ENCODE measurements at regions not wholly inside any gene's neighbourhood (a gene's known extent, or its start where the extent isn't known, plus 50 kb on each side); places are given as distances from the start of the nearest gene placed in this dataset.

DNA sequence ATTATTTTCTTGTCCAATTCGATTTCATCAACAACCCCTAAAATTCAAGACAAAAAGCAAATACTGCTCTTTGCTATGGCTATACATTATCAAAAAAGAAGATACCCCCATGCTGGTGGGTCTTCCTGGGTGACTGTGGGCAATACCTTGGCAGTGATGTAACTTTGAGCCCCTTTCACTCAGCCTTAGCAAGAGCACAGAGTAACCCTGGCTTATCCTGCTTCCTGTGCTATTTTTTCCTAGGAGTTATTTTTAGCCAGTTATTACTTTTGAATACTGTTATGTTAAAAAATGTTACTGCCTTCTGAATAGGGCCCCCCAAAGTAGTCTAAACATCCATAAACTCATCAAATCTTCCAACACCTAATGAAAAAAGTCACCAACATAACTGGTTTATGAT lies 145.6 kb upstream of the TSLP start:
- WGBS, 2 donors: 60 to 75% methylated on average over 1 of the region's 1 CpG
- Histone ChIP-seq H3K4me1 (peaks cover 0 to 24% (median 11%) of the 10 kb centered on the region in 9 donors), H3K9me3 (peaks cover 0 to 5% (median 0%) of the 10 kb centered on the region in 11 donors), H3K36me3 (no peaks in the 10 kb centered on the region), H3K27me3 (no peaks in the 10 kb centered on the region), H3K27ac (peak overlapping the region in 4 of 10 donors; percentile 7 to 44 (median 42)), H3K4me3 (no peak overlapping the region)
- ATAC-seq (peak in 6 of 8 donors; percentile 56 to 93 (median 76)), DNase-seq (no peak)
- TF ChIP-seq CTCF (IDR thresholded peaks at IDR 0.05): no peak
- intact Hi-C loops (cut with DNase I): no loop called here

- Histone ChIP-seq H3K27ac (no peak overlapping the region), H3K36me3 (no peaks in the 10 kb centered on the region), H3K4me3 (no peak overlapping the region), H3K9me3 (peaks cover 0 to 5% (median 0%) of the 10 kb centered on the region in 11 donors), H3K27me3 (no peaks in the 10 kb centered on the region), H3K4me1 (no peaks in the 10 kb centered on the region)
- ATAC-seq (no peak), DNase-seq (no peak)
- TF ChIP-seq CTCF (IDR thresholded peaks at IDR 0.05): no peak
- intact Hi-C loops (cut with DNase I): no loop called here
- WGBS, 2 donors: 61 to 62% methylated on average over 1 of the region's 1 CpG
These were observed 138.6 kb upstream of the TSLP start for GRCh38 chr5:110932755-110933488.

DNA sequence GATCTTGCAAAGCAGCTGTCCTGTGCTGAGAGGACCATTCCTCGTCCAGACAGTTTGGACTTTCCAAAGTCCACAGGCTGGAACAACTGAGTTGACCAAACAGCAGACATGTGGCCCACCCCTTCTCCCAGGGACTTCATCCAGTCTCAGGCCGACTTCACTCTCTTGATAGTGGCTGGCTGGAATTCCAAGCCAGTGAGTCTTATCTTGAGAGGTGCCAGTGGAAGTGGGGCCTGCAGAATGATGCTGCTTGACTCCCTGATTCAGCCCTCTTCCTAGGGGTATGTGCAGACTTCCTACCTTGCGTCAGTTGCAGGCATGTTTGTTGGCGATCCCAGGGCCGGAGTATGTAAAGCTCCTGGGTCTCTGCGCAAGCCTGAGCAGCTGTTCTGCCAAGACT lies 131.4 kb upstream of the TSLP start:
- intact Hi-C loops (cut with DNase I): no loop called here
- ATAC-seq (no peak), DNase-seq (no peak)
- Histone ChIP-seq H3K4me1 (no peaks in the 10 kb centered on the region), H3K4me3 (no peak overlapping the region), H3K36me3 (no peaks in the 10 kb centered on the region), H3K27me3 (no peaks in the 10 kb centered on the region), H3K9me3 (no peaks in the 10 kb centered on the region), H3K27ac (no peak overlapping the region)
- 77% methylated on average over 6 of the region's 6 CpGs for whole genome bisulfite sequencing, 2 donors
- no peak for TF ChIP-seq CTCF (IDR thresholded peaks at IDR 0.05)

GRCh38 chr5:110945874-110946436 lies 125.6 kb upstream of the TSLP start:
- WGBS, 2 donors: 65 to 81% methylated on average over 3 of the region's 3 CpGs
- Histone ChIP-seq H3K36me3 (no peaks in the 10 kb centered on the region), H3K9me3 (no peaks in the 10 kb centered on the region), H3K4me3 (no peak overlapping the region), H3K27ac (no peak overlapping the region), H3K4me1 (no peaks in the 10 kb centered on the region), H3K27me3 (no peaks in the 10 kb centered on the region)
- TF ChIP-seq CTCF (IDR thresholded peaks at IDR 0.05): no peak
- DNase-seq (no peak), ATAC-seq (no peak)
- intact Hi-C loops (cut with DNase I): no loop called here
